NCI-H446 (cell line): ENCODE measurements at regions not wholly inside any gene's neighbourhood (a gene's known extent, or its start where the extent isn't known, plus 50 kb on each side); places are given as distances from the start of the nearest gene placed in this dataset.
"Not testable (repeated sequence)": the region's sequence is repeated elsewhere in the genome, so short reads cannot be mapped to it uniquely, and the experiment has no call there.

Source experiments
- DNase-seq, 2 experiments: peaks; one replicate each; lab custom pipeline; 2025; lab: John Stamatoyannopoulos, UW

DNA sequence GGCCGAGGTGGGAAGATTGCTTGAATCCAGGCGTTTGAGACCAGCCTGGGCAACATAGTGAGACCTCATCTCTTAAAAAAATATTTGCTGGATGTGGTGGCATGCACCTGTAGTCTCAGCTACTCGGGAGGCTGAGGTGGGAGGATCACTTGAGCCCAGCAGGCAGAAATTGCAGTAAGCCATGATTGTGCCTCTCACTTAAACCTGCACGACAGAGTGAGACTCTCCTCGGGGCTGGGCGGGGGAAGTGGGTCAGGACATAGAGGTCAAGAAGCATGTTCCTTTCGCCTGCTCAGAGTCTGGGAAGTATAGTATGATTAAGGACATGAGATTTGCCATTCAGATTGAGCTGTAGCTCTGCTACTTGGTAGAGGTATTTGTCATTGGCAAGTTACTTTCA is 52.3 kb downstream of the SEPTIN7 start:
- DNase-seq, result not testable (repeated sequence)

DNA sequence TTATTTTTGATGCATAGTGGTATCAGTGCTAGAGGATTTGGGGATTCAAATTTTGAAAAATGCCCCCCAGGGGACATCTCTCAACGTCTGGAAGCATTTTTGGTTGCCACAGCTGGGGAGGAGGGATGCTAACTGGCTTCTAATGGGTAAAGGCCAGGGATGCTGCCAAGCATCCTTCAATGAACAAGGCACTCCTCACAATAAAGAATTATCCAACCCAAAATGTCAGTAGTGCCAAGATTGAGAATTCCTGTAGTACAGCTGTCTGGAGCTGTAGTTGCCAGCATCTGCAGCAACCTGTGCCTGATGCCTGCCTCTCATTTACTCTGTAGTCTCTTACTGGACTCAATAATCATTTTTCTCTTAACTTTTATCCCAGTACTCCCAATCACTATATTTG is 53.5 kb downstream of the SEPTIN7 start:
- DNase-seq, result no peak

DNA sequence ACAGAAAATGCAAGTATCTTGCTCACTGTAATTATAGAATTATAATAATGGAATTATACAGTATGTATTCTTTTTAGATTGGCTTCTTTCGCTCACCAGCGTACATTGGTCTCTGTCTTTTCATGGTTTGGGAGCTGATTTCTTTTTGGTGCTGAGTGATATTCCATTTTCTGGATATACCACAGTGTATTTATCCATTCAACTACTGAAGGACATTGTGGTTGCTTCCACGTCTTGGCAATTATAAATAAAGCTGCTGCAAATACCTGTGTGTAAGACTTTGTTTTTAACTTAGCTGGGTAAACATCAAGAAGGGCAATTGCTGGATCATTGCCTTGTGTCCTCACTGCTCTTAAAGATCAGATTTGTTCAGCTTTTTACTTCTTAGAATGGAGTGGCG is 55.3 kb downstream of the SEPTIN7 start:
- no peak for DNase-seq

DNA sequence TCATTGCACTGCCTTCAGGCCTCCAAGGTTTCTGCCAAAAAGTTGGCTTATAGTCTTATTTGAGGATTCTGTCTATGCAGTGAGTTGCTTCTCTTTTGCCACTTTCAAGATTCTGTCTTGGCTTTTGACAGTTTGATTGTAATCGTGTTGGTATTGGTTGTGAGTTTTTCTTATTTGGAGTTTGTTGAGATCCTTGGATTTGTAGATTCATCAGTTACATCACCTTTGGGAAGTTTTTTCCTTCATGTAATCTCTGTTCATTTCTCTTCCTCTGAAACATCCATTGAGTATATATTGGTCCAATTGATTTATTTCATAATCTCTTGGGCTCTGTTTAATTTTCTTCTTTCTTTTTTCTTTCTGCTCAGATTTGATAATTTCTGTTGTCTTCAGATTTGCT is 59.8 kb downstream of the SEPTIN7 start:
- no peak for DNase-seq

DNA sequence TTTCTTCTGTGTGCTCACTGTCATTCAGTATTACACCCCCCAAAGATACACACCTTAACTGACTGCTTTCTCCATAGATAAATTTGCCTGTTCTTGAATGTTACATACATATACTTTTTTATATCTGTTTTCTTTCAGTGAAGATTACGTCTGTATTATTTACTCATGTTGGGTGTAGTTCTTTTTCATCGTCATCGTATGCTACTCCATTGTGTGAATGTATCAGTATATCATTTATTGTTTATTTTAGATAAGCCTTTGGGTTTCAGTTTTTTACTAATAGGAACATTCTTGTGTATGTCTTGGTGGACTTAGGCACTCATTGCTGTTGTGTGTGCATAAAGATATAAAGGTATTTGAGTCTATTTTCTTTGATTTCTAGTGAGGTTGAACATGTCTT is 64.4 kb downstream of the SEPTIN7 start:
- DNase-seq, result no peak

DNA sequence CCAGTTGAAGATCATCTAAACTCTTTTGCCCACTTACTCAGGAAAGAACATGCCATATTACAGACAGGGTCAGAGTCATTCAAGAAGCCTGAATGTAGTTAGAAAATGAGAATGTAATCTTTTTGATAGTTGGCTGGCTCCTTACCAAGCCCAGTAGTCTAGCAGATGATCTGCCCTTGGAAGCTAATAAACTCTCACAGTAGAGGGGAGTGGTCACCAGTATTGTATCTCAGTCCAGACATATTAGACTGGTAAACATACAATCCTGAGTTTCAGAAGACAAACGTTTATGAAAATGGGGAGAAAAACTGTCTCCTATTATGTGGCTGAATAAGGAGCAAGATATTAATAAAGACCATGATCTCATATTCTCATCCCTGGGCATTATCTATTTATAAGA is 65.3 kb downstream of the SEPTIN7 start:
- DNase-seq, result no peak

DNA sequence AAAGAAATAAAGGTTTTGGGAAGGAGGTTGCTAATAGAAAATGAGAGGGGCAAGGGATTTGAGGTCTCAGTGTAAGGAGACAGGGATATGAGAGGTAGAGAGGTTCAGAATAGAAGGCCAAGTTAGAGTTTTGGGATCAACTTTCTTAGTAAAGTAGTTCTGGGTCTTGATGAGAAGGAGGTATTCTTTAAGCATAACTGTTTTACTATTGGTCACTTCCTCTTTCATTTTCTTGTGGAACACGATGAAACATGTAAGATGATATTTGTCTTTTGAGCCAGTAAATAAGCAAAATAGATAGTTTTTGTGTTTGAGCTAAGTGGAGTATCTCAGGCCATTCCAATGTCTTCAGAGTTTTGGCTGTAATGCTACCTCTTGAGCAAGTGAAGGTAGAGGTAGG is 68.3 kb downstream of the SEPTIN7 start:
- DNase-seq, result not testable (repeated sequence)

DNA sequence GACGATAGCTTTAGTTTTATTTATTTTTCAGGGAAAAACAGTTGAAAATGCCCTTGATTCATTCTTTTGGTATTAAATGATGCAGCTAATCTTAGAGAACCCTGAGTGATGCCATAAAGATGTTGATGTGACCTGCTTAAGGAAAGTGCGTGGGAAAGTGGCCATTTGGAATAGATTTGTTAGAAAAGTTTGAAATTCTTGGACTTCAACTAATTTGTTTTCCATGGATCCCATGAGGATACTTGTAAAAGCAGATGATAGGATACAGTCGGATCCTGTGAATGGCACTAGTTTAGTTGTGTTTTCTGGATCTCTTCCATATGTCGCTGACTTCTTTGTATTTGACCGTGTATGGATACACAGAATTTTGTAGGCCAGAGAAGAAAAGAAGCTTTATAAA is 69.0 kb downstream of the SEPTIN7 start:
- DNase-seq, result no peak

DNA sequence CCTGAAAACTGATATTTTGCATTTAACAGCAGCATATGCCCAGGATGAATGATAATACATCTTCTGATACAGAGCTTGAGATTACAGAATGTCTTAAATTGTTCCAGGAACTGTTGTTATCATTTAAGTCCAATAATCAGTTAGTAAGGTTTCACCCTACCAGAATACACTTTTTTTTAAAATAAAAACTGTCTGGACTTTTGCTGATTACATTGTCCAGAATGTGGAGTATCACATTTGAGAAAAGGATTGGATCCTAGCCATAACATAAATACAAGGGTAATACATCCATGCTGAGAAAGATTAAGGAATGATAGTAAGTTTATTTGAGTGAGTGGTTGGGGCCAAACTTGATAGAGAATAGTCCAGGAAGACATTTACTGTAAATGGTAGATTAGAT is 71.0 kb downstream of the SEPTIN7 start:
- DNase-seq, result no peak

DNA sequence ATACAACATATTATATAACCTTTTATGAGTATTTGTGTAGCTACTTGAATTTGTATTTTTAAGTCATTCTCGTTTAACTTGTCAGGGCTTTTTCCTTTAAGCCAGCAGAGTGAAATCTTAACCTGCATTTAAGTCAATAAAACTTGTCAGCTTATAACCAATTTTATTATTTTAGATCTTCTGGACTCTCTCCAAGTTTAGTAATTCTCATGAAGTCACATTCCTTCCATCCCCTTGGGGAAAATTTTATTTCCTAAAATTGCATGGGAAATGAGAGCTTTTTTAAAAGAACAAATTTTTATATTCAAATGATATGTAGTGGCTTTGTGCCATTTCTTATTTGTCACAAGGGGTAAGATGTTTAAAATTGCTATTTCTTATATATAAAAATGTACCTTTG is 74.0 kb downstream of the SEPTIN7 start:
- no peak for DNase-seq

DNA sequence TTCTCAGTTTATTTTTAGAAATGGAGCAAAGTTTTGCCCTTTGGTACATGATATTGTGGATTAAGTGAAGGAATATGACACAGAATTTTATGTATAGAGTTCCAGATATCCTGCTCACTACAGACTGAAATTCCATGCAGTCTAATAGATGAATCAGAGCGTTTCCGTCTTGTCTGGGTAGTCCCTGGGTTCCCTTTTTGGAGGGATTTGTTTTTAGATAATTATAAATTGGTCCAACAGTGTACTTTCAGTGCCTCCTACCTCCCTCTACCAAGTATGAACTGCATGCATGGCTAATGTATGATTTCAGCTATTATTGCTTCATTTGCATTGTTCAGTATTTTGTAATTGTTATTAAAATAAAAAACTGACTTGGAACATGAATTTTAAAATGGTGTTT is 74.4 kb downstream of the SEPTIN7 start:
- DNase-seq, result no peak

DNA sequence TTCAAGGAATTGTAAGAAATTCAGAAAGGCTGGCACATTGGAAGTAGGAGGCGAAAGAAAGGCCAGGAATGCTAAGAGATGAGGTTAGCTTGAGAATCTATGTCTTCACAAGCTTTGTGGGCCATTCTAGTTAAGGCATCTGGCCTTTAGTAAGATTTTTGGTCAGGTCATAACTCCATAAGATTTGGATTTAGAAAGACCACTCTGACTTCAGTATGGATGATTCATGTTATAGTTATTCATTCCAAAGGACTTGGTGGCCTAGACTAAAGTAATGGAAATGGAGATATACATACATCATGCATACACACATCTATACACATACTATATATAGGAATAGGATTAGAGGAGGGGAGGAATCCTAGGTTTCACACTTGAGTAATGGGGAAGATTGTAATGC is 77.5 kb downstream of the SEPTIN7 start:
- DNase-seq, result no peak

DNA sequence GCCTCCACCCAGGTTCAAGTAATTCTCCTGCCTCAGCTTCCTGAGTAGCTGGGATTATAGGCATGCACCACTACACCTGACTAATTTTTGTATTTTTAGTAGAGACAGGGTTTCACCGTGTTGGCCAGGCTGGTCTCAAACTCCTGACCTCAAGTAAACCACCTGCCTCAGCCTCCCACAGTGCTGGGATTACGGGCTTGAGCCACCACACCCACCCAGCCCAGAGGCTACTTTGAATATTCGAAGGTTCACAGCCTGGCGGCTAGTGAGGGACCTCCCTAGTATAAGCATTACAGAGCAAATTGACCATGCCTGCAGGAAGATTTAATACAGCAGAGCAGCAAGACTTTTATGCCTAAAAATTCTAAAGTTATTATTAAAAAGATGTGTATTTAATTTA is 86.6 kb downstream of the SEPTIN7 start:
- not testable (repeated sequence) for DNase-seq

DNA sequence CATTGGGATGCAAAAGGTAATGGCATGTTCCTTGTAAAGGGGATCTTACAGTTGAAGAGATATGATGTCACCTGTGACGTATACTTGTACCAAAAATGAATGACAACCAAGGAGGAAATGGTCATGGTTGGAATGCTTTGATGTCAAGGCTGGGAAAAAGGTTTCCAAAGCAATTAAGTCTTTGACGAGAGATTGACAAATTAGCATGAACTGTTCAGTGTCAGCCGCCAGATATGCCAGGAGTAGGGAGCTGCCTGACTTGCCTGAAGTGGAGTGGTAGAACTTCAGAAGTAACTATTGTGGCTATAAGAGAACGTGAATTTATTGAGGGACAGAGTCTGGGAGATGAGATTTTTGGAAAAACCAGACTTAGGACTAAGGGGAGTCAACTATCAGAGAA is 88.1 kb downstream of the SEPTIN7 start:
- DNase-seq, result no peak

DNA sequence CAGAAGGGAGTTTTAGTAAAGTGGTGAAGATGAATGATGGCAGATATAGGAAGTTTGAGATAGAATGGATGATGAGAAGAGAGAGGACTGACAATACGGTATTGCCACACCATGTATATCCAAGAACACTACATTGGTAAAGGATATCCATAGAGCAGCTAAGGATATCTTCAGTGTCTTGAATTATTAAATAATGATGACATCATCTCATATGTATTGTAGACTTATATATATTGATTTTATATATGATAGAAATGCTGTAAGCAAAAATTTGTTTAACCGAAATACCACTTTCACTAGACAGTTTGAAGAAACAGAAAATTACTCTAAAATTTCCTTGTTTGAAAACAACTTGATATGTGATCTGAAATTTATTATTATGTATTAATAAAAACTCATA is 89.0 kb downstream of the SEPTIN7 start:
- no peak for DNase-seq

DNA sequence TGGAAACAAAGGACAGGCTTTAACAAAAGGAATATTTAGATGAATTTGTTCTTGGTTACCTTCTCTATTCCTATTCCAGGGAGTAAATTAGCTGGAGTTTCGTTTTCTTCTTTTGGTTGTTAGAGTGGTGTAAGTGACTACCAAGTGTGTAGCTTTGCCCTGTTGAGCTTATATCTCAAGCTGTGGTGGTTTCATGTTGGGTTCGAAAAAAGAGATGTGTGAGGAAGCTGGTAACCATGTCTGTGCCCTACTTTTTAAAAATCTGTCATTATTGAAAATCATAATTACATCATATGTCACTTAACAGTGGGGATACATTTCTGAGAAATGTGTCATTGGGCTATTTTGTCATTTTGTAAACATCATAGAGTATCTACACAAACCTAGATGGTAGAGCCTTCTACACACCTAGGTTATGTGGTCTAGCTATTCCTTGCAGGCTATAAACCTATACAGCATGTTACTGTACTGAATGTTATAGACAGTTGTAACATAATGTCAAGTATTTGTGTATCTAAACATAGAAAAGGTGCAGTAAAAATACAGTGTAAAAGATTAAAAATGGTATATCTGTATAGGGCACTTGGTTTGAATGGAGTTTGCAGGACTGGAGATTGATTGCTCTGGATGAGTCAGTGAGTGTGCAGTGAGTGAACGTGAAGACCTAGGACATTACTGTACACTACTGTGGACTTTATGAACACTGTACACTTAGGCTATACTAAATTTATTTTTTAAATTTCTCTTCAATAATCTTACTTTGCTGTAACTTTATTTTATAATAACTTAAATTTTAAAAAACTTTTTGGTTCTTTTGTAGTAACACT is 90.4 kb downstream of the SEPTIN7 start:
- no peak for DNase-seq

DNA sequence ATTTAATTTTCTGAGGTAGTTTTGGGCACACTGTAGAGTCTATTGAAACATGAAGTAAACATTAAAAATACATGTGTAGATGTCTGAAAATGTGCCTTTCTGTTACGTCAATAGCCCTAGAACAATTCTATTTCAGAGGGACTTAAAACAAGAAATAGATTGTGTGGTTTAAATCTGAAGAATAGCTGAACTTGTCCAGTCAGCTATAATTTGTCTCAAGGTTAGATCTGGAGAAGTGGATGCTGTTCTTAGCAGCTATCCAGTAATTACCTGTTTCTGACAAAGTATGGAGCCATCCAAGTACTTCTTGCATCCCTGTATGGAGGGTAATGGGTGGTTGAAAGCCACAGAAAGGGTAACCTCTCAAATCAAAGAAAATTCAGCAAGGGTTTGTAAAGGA is 92.8 kb downstream of the SEPTIN7 start:
- no peak for DNase-seq

DNA sequence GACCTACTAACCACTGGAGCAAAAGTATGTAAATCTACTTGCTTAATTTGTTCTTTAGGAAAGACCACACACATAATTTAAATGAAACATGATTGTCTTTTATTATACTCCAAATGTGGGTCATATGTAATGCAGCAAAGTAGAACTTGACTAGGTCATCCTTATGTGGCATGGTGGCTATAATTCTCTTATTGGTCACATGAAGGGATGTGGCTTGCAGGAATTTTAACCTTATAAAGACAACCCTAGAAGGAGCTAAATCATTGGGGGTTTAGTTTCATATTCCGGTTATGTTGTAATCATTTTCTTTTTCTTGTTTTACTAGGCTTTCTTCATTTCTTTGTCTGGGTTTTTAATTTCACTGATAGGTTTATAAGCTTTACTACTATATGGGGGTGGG is 93.9 kb downstream of the SEPTIN7 start:
- DNase-seq, result no peak

DNA sequence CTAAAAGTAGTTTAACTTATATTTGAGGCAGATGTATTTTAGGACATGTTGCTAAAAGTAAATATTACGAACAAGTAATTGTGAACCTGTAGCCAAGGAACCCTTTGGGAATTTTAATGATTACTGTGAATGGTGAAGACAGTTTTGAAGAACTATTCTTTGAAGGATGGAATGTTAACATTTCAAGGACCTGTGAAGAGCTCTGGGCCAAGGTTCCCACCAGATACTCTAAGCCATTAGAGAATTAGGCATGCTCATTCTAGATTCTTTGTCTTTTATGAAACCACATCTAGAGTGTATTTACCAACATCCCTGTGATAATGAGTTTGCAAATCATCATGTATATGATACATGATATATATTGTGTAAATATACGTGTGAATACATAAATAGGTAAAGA is 99.8 kb downstream of the SEPTIN7 start:
- DNase-seq, result no peak

DNA sequence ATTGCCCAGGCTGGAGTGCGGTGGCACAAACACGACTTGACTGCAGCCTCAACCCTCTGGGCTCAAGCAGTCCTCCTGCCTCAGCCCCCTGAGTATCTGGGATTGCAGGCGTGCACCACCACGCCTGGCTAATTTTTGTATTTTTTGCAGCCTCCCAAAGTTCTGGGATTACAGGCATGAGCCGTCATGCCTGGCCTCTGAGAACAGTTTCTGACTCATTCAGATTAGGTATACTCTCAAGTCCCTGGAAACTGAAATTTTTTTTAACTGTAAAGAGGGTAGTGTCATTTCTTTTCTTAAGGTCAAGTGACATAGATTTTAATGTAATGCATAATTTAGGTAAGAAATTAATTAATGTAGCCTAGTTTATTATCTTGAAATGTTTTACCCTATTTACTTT is 104.7 kb downstream of the SEPTIN7 start:
- DNase-seq, result no peak

DNA sequence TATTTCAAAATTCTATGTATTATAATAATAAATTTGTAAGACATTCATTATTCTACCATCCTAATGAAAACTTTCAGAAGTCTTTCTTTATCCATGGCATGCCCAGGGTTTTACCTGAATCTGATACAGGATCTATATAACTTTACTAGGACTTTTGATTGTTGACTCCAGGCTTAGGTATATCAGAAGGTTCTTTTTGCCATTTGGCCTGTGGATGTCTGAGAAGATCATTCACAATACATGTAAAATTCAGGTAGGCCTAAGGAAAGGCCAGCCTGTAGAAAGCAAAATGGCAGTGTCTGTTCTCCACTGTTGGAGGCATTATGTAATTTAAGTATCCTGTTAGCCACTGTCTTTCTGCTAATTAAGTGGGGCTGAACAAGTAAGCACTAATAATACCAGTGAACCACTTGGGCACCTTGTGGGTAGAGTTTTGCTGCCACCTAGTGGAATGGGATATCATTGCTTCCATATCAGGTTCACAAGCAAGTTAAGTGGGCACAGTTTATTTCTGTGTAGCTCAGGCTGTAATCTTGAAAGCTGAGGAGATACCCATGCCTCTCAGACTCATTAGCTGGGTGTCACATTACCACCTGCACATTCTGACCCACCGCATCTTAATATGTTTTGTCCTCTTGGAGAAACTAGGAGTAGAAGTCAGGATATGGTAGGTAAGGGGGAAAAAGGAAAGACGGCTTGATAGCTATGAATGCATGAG is 105.5 kb downstream of the SEPTIN7 start:
- peak; percentile 59 to 78 for DNase-seq

DNA sequence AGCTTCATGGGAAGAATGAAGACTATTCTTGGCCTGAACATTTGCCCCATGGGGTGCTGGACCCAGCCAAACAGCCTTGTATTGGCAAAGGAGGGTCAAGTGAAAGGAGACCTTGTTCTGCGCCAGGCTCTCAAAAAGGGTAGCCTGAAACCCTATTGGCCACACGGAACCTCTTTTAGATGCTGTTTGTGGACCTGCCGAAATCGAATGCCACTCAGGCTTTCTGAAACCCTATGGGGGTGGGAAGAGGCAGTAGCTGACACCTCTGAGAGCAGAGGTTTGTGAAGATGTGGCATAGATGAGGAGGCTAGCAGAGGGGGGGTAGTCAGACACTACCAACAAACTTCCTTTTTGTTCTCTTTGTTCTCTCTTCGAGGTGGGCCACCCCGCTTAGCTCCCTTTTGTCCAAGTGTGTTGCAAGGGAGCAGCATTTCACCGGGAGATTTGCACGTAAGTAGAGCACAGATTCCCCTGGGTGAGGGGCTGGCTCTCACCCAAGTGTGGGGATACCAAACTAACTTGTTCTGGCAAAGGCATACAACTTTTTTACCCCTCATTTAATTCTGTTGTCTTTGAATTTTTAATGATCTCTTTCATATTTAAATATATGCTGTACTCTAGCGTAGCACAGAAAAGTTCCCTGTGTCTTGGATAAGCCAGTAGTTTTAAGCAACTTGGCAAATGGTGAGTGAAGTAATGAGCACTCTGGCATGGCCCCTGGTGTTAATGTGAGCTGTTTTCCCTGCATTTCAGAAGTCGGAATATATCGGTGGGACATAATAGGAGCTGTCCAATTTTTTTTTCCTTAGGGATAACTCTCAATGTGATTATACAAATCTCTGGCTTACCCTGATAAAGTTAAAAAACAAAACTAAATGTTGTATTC is 107.7 kb downstream of the SEPTIN7 start:
- DNase-seq, result peak in 1 of 2 experiments; percentile 50
